HG03565 (cell line): ENCODE measurements at regions not wholly inside any gene's neighbourhood (a gene's known extent, or its start where the extent isn't known, plus 50 kb on each side); places are given as distances from the start of the nearest gene placed in this dataset.
"Not testable (repeated sequence)": the region's sequence is repeated elsewhere in the genome, so short reads cannot be mapped to it uniquely, and the experiment has no call there.

Experiments used
- ATAC-seq: cut with Tn5 transposase; IDR thresholded peaks from one replicate; pipeline ENCODE4 v1.9.1; 2021; ENCODE audit warnings: mild to moderate bottlenecking, moderate library complexity; ENCODE audit not compliant: unreplicated experiment

DNA sequence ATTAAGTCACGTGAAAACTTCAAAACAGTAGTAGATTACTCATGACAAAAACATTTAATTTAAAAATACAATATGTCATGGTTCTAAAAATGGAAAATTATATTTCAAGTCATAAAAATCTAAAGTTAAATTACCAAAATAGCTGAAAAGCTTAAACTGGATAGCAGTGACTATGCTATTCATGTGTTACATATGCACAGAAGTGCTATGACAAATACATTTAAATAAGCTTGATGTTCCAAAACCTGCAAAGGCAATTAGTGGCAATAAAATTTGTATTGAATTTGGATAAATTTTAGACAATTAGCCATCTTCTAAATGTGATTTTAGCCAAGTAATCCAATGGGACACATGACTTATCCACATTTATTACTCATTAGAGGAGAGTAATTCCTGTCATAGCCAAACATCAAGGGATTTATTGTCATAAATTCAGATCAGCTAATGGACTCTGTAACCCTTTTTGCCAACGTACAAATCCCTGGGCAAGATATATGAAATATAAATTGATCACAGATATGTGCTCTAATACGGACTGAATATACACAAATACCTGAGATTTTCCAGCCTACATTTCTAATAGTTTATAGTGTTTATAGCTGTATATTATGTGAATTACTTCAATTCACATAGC, 419.4 kb downstream of the ISL1 start:
- ATAC-seq = no peak

DNA sequence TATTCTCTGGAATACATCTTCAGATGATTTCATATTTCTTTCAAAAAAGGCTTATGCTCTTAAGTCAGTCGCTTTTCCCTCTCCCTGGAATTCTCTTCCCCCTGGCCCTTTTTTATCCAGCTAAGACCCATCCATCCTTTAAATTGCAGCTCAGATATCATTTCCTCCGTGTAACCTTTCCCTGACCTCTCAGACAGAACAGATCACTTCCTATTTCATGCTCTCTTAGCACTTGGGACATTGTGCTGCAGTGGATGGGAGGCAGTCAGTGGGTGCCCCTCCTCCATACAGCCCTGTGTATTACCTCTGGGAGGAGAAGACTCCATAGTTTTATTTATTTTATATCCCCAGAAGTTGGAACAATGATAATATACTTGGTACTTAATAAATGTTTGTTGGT, 423.4 kb downstream of the ISL1 start:
- no peak for ATAC-seq

DNA sequence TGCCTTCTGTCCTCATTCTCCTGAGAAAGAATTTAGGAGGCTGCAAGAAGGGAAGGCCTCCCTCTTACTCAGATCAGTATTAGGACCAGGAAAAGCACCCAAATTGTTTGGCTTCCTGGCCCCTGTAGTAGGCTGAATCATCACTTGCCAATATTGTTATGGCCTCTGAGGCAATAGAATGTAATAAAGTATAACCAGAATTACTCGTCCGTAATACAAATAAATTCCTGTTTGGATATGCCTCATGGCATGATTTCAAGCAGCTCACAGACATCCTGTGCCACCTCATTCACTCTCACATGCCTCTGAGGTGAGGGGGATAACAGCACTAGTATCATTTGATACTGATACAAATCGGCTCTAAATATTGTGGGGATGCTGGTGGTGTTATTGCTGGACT, 427.3 kb downstream of the ISL1 start:
- ATAC-seq = no peak

DNA sequence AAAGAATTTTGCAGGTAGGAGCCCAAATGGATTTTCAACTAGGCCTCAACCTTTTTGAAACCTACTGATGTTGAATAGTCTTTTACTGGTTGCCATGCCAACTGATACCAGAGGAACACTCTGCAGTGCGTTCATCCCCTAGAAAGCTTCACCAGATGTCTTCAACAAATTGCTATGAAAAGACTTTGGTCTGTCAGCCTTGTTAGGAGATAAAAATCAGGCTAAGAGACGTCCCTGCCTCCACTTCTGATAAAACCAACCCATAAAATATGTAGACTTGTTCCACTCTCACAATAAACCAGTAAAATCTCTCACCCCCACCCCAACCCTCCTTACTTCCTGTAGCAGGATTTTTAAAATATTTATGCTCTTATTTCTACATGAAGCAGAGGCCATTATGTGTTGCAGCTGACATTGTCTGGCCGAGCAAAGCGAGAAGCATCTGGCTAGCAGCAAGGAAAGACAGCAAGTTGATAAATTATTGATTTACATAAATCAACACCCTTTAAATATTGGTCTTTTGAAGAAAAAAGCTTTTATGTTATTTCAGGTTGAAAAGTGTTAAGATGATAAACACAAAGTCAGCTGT, 428.7 kb downstream of the ISL1 start:
- ATAC-seq = no peak

DNA sequence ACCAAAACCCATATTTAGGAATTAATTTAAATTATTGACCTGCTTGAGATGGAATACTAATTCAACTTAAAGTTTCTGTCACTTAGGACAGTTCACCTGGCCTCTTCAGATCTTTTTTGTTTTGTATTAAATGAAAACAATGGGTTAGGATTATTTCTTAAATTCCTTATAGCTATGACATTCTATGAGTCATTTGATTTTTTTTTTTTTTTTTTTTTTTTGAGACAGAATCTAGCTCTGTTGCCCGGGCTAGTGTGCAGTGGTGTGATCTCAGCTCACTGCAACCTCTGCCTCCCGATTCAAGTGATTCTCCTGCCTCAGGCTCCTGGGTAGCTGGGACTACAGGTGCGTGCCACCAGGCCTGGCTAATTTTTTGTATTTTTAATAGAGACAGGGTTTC, 431.6 kb downstream of the ISL1 start:
- not testable (repeated sequence) for ATAC-seq

DNA sequence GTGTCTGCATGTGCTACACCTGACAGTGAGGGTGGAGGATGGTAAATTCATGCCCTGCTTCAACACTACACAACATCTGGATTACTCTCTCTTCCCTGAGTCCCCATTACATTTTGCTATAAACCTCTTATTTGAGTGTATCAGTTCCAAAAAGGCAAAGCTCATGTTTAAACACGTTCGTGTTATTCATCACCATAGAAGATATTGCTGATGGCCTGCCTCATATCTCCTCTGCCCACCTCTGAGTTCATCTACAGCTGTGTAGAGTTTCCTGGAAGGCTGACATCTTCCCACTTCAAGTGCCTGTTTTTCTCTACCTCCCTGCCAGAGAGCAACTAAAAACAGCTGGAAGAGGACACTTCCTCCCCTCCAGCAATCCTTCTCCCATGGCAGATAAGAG, 433.2 kb downstream of the ISL1 start:
- no peak for ATAC-seq

DNA sequence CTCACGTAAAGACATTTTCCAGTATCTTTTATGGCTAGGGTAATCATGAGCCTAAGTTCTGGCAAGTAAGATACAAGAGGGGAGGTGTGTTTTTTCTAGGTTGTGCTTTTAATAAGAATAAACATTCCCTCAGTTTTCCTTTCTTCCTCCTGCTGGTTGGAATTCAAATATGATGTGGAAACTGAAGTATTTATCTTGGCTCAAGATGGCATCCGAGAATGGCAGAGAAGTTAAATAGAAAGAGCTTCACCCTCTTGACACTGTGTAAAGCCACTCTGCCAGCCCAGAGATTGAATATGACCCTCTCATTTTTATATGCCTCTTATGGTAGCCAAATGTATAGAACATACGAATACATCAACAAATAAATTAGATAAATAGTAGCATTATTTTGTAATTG, 438.4 kb downstream of the ISL1 start:
- ATAC-seq = no peak

DNA sequence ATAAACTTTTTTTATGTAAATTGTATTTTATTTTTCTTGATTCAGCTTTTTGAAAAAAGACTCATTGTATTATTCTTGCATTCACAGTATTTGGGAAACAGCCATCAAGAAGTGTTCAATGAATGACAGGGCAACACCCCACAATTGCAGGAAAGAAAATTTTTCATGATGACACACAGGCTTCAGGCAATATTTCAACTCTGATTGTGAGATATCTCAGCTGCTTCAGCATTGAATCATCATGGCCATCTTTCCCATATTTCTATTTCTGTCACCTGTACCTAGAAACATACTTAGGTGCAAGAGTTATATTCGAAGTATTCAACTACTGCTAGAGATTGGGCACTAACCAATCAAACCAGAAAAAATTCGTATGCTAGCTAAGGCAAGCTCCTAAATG, 446.0 kb downstream of the ISL1 start:
- no peak for ATAC-seq

DNA sequence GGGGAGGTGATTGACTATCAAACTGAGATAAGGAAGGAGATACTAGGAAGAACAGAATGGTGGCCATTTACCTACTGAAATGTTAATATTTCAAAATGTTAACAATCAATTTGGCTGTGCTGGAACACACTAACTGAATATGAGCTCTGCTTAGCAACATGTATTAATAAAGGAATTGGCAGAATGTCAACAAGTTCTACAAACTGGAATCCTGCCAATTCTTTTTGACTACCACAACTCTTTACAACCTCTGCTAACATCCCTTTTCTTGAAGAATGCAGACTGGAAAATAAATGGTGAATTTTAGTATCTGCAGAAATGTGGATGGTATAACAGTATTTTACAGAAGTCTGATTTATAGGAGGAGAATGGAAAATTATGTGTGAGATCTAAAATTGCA, 446.4 kb downstream of the ISL1 start:
- no peak for ATAC-seq

DNA sequence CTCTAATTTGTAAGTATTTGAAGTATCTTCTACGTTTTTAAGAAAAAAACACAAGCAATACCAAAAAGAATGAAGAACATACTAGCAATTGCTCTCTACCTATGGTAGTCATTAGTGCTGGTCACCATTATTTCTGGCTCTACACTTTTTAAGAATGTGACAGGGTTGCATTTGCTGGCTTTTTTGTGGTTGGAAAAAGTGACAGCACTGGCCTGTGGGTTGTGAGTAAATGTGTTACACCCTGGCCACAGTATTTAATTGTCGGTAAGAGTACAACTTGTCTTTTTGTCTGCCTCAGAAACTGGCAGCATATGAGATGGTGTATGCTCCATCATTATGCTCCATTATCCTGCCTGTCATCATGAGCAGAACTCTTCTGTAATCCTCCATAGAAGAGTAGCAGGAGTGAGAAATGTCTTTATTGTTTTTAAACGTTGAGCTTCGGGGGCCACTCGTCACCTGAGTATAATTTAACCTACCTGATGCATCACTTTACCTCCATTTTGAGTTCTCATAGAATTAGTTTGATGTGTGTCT, 449.8 kb downstream of the ISL1 start:
- no peak for ATAC-seq

DNA sequence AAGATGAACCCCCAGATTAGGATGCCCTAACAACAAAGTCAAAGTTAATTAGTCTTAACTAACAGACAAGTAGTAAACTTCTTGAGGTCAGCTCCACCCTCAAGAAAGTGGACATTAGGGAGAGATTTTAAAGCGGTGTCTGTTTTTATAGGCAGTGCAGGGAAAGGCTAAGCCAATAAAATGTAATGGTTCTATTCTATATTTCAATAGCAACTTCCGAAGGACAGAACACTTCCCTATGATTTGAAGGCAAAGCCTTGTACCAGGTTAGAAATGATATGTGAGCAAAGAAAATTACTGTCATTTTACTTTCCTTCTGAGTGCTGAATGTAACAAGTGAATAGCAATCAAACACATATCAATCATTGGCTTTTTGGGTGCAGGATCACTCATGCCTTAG, 455.2 kb downstream of the ISL1 start:
- ATAC-seq = no peak

DNA sequence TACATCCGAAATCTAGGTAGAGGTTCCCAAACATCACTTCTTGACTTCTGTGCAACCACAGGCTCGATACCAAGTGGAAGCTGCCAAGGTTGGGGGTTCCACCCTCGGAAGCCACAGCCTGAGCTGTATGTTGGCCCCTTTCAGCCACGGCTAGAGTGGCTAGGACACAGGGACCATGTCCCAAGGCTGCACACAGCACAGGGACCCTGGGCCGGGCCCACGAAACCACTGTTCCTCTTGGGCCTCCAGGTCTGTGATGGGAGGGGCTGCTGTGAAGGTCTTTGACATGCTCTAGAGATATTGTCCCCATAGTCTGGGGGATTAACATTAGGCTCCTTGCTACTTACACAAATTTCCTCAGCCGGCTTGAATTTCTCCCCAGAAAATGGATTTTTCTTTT, 460.6 kb downstream of the ISL1 start:
- ATAC-seq = no peak

DNA sequence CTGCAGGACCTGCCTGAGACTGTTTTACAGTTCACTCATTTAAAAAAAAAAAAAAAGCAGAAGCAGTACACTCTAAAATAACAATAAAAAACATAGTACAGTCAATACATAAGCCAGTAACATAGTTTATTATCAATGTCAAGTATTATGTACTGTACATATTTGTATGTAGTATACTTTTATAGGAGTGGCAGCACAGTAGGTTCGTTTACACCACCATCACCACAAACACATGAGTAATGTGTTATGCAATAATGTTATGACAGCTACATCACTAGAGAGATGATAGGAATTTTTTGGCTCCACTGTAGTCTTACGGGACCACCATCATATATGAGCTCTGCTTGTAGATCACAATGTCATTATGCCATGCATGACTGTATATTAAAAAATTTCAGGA, 462.8 kb downstream of the ISL1 start:
- no peak for ATAC-seq

DNA sequence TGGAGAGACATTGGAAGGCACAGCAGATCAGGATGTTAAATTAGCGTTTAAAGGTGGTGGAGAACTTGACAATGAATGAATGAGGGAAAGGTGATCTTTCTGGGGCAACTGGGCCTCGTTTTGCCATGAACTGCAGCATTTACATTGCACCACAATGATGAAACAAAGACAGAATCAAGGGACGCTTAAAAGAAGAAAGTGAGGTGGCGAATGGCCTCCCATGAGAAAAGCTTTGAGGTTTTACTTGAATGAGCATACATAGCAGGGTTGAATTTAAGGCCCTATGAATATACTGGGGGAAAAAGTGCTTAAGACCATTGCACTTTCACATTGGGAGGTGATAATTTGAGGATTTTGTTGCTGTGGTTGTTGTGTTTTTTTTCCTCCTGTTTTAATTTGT, 476.4 kb downstream of the ISL1 start:
- no peak for ATAC-seq

DNA sequence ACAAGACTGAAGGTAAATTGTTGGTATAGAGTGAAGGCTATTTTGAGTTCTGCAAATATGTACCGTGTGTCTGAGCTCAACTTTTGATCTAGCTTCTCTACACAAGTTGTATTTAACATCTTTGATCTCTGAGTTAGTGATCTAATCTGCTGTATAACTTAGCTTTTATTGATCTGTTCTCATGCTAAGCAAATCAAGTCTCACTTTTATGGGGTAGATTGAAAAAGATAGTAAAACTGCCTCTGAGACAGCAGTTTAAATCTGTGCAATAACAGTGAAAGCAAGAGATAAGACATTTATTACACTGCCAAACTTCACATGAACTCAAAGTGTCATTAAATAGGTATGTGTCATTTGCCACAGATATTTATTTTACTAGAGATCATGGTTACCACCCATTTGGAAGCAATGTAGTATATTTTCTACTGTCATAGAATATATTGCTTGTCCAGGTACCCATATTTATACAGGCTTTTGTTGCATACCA, 477.3 kb downstream of the ISL1 start:
- no peak for ATAC-seq

DNA sequence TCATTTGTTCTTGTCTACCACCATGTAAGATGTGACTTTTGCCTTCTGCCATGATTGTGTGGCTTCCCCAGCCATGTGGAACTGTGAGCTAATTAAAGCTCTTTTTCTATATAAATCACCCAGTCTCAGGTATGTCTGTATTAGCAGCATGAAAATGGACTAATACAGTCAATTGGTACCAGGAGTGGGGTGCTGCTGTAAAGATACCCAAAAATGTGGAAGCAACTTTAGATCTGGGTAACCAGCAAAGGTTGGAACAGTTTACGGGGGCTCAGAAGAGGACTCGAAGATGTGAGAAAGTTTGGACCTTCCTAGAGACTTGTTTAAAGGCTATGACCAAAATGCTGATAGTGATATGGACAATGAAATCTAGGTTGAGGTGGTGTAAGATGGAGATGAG, 488.9 kb downstream of the ISL1 start:
- ATAC-seq = no peak

DNA sequence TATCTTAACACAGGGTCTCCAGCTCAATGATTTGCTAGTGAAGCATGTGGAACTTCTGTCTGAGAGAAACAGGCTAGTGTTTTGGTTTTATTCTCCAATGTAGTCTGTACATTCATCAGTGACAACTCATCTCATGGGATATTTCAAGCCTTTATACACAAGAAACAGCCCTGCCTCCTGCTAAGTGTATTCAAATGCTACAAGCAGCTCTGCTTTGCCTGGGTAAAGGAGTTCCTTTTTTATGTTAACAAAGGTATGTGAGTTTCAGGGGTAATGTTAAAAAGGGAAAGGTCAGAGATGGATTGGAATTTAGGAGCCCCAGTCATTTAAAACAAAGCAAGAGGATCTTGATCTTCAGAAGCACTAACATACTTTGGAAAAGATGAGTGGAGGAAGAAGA, 498.7 kb downstream of the ISL1 start:
- ATAC-seq = no peak

DNA sequence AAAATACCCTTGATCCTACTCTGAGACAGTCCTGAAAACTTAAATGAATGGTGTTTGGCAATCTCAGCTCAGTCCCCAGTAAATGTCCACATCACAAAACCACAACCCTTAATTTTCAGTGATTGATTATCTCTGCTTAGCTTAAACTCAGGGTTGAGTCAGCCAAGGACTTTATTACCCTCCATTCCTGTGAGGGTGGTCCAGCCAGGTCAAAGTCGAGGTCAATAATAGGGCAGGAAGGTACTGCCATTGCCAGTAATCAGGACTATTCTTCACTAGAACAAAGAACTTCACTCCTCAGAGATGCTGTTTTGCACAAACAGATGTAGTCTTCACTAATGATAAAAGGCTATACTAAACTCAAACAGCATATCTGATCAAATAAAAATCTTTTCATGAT, 499.4 kb downstream of the ISL1 start:
- no peak for ATAC-seq

DNA sequence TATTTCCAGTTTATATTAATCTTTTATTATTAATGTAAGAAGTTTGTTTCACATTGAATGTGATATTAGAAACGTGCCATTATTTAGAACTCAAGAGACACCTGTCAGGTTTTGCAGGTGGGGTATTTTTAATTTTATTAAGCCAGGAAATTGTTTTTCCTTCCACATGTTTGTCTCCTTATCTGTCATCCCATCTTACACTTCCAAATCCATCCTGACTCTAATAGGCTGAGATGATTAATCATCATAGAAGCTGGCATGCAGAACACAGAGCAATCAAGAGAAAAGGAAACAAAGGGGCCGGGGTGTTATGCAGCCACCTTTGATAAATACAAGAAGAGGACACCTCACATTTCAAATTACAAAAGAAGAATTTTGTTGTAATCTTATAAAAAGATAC, 506.5 kb downstream of the ISL1 start:
- no peak for ATAC-seq

DNA sequence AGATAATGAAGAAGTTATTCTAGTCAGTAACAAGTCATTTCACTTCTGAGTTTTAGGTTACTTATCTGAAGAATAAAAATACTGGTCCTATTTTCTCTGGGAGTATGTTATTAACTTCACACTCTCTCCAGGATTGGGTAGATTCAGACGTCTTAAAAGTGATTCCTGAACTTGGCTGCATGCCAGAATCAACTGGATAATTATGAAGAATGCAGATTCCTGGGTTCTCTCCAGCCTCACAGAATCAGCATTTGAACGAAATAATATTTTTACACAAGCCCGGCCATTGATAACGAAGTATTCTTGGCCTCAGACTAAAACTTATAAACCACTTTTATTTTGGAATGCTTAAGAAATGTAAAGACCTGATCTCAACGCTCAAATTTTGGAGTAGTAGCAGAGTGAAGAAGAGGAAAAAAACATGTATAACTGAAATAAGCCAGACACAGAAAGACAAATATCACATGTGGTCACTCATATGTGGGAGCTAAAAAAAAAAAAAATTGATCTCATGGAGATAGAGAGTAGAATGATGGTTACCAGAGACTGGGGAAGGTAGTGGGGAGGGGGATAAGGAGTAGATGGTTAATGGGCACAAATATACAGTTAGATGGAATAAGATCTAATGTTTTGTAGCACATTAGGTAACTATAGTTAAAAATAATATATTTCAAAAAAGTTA, 507.3 kb downstream of the ISL1 start:
- ATAC-seq = no peak

DNA sequence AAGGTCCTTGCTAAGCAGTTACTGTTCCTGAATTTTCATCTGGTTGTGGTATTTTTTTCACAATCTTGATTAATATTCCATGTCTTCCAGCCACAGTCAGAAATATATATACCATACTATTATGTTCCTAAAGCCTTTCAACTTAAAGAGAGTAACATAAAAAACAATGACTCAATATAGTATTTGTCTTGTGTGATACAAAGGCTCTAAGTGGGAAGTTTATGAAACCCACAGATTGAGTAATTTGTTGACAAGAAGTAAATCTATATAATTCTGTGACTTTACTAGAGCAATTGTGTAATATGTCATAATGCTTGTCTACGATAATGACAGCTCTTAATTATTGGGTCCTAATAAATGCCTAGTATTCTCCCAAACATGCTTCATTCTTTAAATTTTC, 509.4 kb downstream of the ISL1 start:
- ATAC-seq = no peak

DNA sequence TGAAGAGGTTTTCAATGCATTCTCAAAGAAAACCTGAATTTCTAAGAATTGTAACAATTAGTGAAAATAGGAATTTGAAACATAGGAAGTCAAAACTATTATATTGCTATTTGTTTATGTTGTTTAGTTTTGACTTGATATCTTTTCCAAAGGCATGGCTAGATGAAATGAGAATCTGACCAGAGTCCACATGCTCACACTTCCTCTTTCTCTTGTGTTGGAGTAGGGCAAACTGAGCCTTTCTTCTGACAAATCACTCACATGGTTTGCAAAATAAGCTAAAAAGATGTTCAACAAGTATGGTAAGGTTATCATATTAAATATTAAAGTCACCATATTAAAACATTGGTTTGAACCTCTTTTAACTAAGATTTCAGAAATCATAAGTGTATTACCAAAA, 512.6 kb downstream of the ISL1 start:
- no peak for ATAC-seq
